Erythroblast (primary cell): ENCODE measurements at regions not wholly inside any gene's neighbourhood (a gene's known extent, or its start where the extent isn't known, plus 50 kb on each side); places are given as distances from the start of the nearest gene placed in this dataset.

Source experiments
- GATA1 ChIP-seq: IDR thresholded peaks from 2 replicates; pipeline ENCODE4 v1.6.1; 2011; ENCODE audit warnings: low read depth, mild to moderate bottlenecking, control low read depth, low read length, moderate library complexity
- POLR2A ChIP-seq: IDR thresholded peaks from 2 replicates; pipeline ENCODE4 v1.6.1; 2011; ENCODE audit warnings: mild to moderate bottlenecking, low read length

- no peak for TF ChIP-seq POLR2A
- TF ChIP-seq GATA1, result no peak
Measured at GRCh38 chr13:54593504-54593903, 1564.9 kb downstream of the OLFM4 start.
